CD4-positive, alpha-beta T cell (primary cell): ENCODE measurements at regions not wholly inside any gene's neighbourhood (a gene's known extent, or its start where the extent isn't known, plus 50 kb on each side); places are given as distances from the start of the nearest gene placed in this dataset.
A peak's percentile ranks its signal among the peaks of the same experiment; 100 is the strongest.

Experiments
- ATAC-seq: fragments of 200-7000 bp; cut with Tn5 transposase; one replicate; pipeline ENCODE4 v1.10.0; 2022; ENCODE audit warnings: mild to moderate bottlenecking; ENCODE audit not compliant: poor library complexity
- CTCF ChIA-PET: fragments of 350-600 bp; sonication (Branson Sonifier 250); formaldehyde crosslinking; loops from one replicate; lab custom pipeline; 2021; ENCODE audit warnings: antibody characterized with exemption, inconsistent platforms; lab: Charles Lee
- POLR2A ChIA-PET: fragments of 350-600 bp; sonication (Branson Sonifier 250); formaldehyde crosslinking; loops from one replicate; lab custom pipeline; 2021; ENCODE audit warnings: antibody characterized with exemption, inconsistent platforms; lab: Charles Lee
- DNase-seq, 14 experiments: peaks; one replicate each; pipeline ENCODE4 v3.0.0-alpha.2; 2013 to 2020; ENCODE audit warnings: mixed read lengths in 2 of 14
- H3K27ac ChIP-seq, 2 donors: one replicate each; pipeline versions ENCODE4 v1.5.1 to v1.7.0; 2013; ENCODE audit warnings: low read length in 2 of 2, low read depth in 1 of 2, mild to moderate bottlenecking in 1 of 2
- H3K27me3 ChIP-seq, 2 experiments: 1 replicate in 1 of 2; 2 replicates in 1 of 2; pipeline versions ENCODE4 v1.6.1 to v1.7.0; 2013; ENCODE audit warnings: low read length in 2 of 2, control low read depth in 1 of 2, mild to moderate bottlenecking in 1 of 2, moderate library complexity in 1 of 2; ENCODE audit not compliant: insufficient read depth in 2 of 2, control insufficient read depth in 1 of 2
- H3K36me3 ChIP-seq: one replicate; pipeline ENCODE4 v1.6.1; 2013; ENCODE audit warnings: low read length, control low read depth; ENCODE audit not compliant: insufficient read depth
- H3K4me1 ChIP-seq: one replicate; pipeline ENCODE4 v1.6.1; 2013; ENCODE audit warnings: low read length, control low read depth; ENCODE audit not compliant: insufficient read depth
- H3K4me3 ChIP-seq: one replicate; pipeline ENCODE4 v1.5.1; 2013; ENCODE audit warnings: mild to moderate bottlenecking, low read length, moderate library complexity
- H3K9me3 ChIP-seq, 2 experiments: 1 replicate in 1 of 2; 2 replicates in 1 of 2; pipeline versions ENCODE4 v1.6.1 to v1.7.0; 2013; ENCODE audit warnings: low read length in 2 of 2, mild to moderate bottlenecking in 2 of 2, control low read depth in 1 of 2, moderate library complexity in 1 of 2; ENCODE audit not compliant: control insufficient read depth in 1 of 2, insufficient read depth in 1 of 2
- H3K27ac Mint-ChIP-seq: one replicate; pipeline ENCODE4 v1.8.0; 2020; ENCODE audit warnings: mixed read lengths
- H3K27me3 Mint-ChIP-seq: one replicate; pipeline ENCODE4 v1.8.0; 2021; ENCODE audit warnings: mixed read lengths
- H3K36me3 Mint-ChIP-seq: one replicate; pipeline ENCODE4 v1.8.0; 2021; ENCODE audit warnings: low read depth, mixed read lengths
- H3K4me1 Mint-ChIP-seq: one replicate; pipeline ENCODE4 v1.8.0; 2021; ENCODE audit warnings: low read depth, mixed read lengths
- H3K4me3 Mint-ChIP-seq: one replicate; pipeline ENCODE4 v1.8.0; 2020; ENCODE audit warnings: mild to moderate bottlenecking, mixed read lengths
- H3K9me3 Mint-ChIP-seq: one replicate; pipeline ENCODE4 v1.8.0; 2020; ENCODE audit warnings: mixed read lengths
- intact Hi-C, 2 experiments: fragments of 100-400 bp; cut with DNase I in 1 of 2; cut with micrococcal nuclease in 1 of 2; formaldehyde crosslinking; loops; one replicate each; pipeline versions ENCODE4 v1.15.1 to v1.9.0; 2023 to 2025; cut with DNase I, micrococcal nuclease
- TF ChIP-seq, protein P1 (sequence below): fragments of 200-600 bp; IDR thresholded peaks from one replicate; pipeline ENCODE4 v1.8.0; 2022; ENCODE audit warnings: antibody characterized with exemption, mild to moderate bottlenecking

DNA sequence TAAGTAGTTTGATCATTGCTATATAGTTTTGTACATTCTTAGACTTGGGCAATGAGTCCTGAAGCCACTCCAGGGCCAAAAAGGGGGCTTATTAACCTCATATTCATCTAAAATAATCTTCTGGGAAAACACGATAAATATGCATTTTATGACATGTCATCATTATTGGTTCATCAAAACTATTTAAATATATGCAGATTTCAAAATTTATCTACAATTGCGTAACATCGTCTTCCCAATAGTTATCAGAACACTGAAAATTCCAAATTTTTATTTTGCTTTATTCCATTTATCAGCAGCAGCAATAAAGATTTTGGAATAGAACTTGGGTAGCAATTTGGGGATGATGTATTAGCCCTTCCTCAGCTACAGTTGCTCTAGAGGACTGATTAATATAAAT is 550.0 kb downstream of the IQCM start:
- Mint-ChIP-seq H3K27ac (no peak overlapping the region), H3K4me3 (no peak overlapping the region), H3K36me3 (no peaks in the 10 kb centered on the region), H3K27me3 (no peaks in the 10 kb centered on the region), H3K4me1 (no peaks in the 10 kb centered on the region), H3K9me3 (no peaks in the 10 kb centered on the region)
- CTCF ChIA-PET: no interaction called here
- intact Hi-C loops: loop anchor here in 1 of 2 experiments (10.0 kb wide), 1 partner anchor 1251 kb away; no protein-coding TSS in a partner anchor
- TF ChIP-seq, protein P1, sequence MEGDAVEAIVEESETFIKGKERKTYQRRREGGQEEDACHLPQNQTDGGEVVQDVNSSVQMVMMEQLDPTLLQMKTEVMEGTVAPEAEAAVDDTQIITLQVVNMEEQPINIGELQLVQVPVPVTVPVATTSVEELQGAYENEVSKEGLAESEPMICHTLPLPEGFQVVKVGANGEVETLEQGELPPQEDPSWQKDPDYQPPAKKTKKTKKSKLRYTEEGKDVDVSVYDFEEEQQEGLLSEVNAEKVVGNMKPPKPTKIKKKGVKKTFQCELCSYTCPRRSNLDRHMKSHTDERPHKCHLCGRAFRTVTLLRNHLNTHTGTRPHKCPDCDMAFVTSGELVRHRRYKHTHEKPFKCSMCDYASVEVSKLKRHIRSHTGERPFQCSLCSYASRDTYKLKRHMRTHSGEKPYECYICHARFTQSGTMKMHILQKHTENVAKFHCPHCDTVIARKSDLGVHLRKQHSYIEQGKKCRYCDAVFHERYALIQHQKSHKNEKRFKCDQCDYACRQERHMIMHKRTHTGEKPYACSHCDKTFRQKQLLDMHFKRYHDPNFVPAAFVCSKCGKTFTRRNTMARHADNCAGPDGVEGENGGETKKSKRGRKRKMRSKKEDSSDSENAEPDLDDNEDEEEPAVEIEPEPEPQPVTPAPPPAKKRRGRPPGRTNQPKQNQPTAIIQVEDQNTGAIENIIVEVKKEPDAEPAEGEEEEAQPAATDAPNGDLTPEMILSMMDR: no peak
- Histone ChIP-seq H3K9me3 (no peaks in the 10 kb centered on the region), H3K27ac (no peak overlapping the region), H3K27me3 (no peaks in the 10 kb centered on the region), H3K4me3 (no peak overlapping the region), H3K36me3 (no peaks in the 10 kb centered on the region), H3K4me1 (no peaks in the 10 kb centered on the region)
- POLR2A ChIA-PET: no interaction called here
- ATAC-seq: no peak
- DNase-seq: no peak

DNA sequence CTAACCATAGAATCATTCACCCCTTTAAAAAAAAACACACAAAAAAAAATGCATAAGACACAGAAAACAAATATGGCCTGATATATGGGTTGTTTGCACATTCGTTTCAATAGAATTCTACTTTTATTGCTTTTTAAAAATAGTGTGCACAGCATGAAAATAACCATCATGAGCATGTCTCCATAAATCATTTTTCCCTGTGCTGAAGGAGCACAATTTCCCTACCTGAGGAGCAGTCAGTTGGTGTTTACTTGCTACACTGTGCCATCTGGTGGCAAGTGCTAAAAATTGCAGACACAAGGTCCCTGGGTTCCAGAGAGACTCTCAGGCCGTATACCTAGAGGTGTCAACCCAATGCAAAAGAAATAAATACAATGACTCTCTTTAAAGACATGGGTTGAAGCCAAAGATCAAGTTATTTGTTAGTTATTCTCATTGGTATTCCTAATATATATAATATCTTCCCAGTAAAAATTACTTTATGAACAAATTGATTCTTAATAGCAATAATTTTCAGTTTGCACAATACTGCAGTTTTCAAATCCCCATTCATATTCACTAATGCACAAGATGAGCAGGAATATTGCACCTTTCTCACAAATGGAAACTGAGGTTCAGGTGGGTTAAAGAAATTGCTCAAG is 551.4 kb downstream of the IQCM start:
- intact Hi-C loops: loop anchor here (5.0 to 10.0 kb wide), 2 partner anchors 1242 to 1249 kb away; no protein-coding TSS in a partner anchor
- Mint-ChIP-seq H3K27ac (no peak overlapping the region), H3K36me3 (no peaks in the 10 kb centered on the region), H3K27me3 (no peaks in the 10 kb centered on the region), H3K9me3 (no peaks in the 10 kb centered on the region), H3K4me1 (no peaks in the 10 kb centered on the region), H3K4me3 (no peak overlapping the region)
- H3K9me3 ChIP-seq: no peaks in the 10 kb centered on the region
- POLR2A ChIA-PET: no interaction called here
- no peaks in the 10 kb centered on the region for H3K36me3 ChIP-seq
- no peaks in the 10 kb centered on the region for H3K4me1 ChIP-seq
- H3K27ac ChIP-seq: no peak overlapping the region
- TF ChIP-seq, protein P1: peak; percentile 41
- no peak overlapping the region for H3K4me3 ChIP-seq
- peak in 4 of 14 experiments; percentile 2 to 37 (median 24) for DNase-seq
- ATAC-seq: no peak
- H3K27me3 ChIP-seq: no peaks in the 10 kb centered on the region
- CTCF ChIA-PET: no interaction called here

DNA sequence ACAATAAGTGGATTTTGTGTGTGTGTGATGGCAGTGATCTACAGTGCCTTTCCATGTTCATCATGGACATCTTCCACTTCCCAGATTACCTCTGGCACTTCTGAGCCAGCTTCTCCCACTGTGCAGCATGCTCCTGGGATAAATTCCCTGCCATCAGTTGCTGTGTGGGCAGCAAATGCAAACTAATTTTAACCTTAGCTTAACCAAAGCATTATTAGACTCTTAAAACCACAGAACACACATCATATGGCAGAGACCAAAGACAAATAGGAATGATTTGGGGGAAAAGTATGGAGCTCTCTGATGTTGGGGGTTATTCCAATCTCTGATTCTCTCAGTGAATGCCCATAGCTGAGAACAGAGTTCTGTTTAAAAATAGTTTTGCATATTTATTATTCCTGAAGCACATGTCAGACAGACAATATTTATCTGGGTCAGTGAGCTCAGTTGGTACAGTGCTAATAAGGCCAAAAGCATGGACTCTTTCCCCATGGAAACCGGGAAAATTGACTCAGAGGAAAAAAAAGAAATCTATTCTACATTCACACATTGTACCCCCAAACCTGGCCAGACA is 567.4 kb downstream of the IQCM start:
- Histone ChIP-seq H3K27me3 (no peaks in the 10 kb centered on the region), H3K4me1 (no peaks in the 10 kb centered on the region), H3K9me3 (no peaks in the 10 kb centered on the region), H3K36me3 (no peaks in the 10 kb centered on the region), H3K4me3 (no peak overlapping the region), H3K27ac (no peak overlapping the region)
- H3K36me3 Mint-ChIP-seq: no peaks in the 10 kb centered on the region
- ATAC-seq: no peak
- TF ChIP-seq, protein P1: no peak
- no peak overlapping the region for H3K4me3 Mint-ChIP-seq
- no peaks in the 10 kb centered on the region for H3K4me1 Mint-ChIP-seq
- intact Hi-C loops: no loop called here
- no peaks in the 10 kb centered on the region for H3K9me3 Mint-ChIP-seq
- H3K27me3 Mint-ChIP-seq: no peaks in the 10 kb centered on the region
- DNase-seq: no peak
- no peak overlapping the region for H3K27ac Mint-ChIP-seq
- CTCF ChIA-PET: no interaction called here
- POLR2A ChIA-PET: no interaction called here
